DMS153 treated with DMSO at 0.1 percent for 48 hours (cell line): ENCODE measurements at regions not wholly inside any gene's neighbourhood (a gene's known extent, or its start where the extent isn't known, plus 50 kb on each side); places are given as distances from the start of the nearest gene placed in this dataset.
"Not testable (repeated sequence)": the region's sequence is repeated elsewhere in the genome, so short reads cannot be mapped to it uniquely, and the experiment has no call there.

ENCODE experiments used
- DNase-seq: peaks from one replicate; lab custom pipeline; 2025; ENCODE audit not compliant: unreplicated experiment; lab: John Stamatoyannopoulos, UW

DNA sequence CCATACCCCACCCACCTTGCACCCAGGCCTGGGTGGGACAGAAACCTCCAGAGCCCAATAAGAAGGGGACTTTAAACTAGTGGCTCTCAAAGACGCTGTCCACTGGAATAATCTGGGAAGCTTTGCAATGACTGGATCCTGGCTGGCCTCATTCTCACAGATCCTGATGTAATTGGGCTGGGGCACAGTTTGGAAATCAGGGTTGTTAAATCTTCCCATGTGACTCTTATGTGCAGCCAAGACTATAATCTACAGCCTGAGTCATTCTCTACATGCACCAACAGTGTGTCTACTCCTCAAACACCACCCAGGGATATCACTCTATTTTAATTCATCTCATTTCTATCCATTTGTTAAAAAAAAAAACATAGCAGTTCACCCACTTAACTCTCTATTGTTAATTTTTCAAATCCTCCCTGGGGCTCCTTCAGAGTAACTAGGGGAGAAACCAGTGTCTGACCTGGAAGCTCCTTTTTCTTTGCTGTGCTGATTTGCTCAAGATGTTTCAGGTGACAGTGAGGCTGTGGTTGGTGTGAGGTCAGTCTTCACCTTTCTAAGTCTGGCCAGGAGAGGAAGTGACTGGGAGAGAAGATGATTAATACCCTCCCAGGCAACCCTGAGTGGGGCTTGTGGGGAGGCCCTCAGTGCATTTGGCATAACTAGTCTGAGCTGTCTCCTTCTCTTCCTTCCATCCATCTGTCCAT, 211.6 kb upstream of the SFSWAP start:
- DNase-seq, result no peak

DNA sequence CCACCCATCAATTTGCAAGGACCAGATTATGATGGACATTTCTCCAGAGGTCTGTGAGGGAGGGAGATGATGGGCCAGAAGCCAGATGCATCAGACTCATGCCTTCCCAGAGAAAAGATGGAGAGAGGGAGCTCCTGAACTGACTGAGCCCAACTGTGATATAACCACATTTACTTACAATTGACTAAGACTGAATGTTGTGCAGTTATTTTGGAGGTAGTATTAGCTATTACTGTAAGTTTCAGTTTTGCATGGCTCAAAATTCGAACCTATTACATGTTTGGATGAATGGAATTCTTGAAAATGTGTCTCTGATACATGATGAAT, 211.1 kb upstream of the SFSWAP start:
- no peak for DNase-seq

- DNase-seq, result no peak
Measured at GRCh38 chr12:131500564-131500963, 210.3 kb upstream of the SFSWAP start.

DNA sequence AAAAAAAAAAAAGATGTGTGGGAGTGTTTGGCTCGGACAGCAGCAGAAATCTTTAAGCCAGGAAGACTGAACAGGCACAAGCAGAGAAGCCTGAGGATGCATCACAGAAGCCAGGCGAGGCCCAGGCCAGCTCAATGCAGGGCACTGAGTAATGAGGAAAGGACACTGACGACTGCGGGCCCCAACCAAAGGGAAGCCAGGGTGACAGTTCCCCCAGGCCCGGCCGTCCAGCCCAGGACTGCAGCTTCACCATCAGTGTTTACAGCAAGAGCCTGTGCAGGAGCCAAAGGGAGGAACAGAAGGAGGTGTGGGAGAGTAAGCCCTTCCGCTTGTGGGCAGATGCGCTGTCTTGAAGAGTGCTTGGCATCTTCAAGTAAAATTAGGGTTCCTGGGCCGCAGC, 205.3 kb upstream of the SFSWAP start:
- no peak for DNase-seq

DNA sequence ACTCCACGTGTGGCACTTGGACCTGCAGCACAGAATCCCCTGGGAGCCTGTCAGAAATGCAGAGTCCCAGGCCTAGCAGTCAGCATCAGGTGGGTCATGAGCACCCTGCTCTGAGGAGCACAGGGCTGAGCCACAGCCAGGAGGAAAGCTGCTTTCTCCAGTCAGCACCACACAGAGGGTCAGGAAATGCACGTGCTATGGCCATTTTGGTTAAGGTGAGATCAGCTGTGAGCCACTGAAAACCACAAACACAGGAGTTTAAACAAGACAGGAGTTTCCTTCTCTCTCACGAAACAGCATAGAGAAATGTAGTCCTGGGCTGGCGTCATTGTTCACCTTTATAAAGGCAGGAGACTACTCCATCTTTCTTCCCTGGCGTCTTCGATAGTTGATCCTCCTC, 204.5 kb upstream of the SFSWAP start:
- no peak for DNase-seq

GRCh38 chr12:131507094-131507493, 203.8 kb upstream of the SFSWAP start:
- no peak for DNase-seq

DNA sequence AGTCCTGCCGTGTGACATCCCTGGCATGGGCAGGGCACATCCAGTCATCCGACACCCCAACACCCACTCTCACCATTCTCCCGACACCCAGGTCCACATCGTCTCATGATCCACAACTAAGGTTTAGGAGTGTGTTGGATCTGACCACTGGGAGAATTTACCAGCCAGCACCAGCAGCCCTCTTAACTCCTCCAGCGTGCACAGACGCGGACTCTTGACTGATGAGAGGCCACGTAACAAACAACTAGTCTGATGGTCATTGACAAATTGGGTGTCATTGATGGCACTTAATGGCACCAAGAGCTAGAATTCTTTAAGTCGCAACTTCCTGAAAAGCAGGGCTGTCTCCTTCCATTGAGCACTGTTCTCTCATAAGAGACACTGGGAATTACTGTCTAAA, 203.0 kb upstream of the SFSWAP start:
- no peak for DNase-seq

DNA sequence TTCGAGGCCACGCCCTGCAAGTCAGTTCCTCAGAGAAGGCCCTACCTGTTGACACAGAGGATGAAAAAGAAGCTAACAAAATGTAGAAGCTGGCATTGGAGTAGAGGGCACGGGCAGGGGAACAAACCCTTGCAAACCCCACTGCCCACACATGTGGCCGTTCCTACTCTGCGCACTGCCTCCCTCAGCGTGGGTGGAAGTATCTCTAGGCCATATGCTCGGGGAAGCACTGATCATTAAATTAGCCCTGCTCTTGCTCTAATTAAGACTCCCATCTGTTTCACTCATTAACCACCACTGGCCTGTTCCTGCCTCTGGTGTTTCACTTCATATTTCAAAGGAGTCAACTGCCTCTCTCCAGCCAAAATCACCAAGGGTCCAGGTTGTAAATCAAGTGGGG, 201.2 kb upstream of the SFSWAP start:
- DNase-seq, result no peak

DNA sequence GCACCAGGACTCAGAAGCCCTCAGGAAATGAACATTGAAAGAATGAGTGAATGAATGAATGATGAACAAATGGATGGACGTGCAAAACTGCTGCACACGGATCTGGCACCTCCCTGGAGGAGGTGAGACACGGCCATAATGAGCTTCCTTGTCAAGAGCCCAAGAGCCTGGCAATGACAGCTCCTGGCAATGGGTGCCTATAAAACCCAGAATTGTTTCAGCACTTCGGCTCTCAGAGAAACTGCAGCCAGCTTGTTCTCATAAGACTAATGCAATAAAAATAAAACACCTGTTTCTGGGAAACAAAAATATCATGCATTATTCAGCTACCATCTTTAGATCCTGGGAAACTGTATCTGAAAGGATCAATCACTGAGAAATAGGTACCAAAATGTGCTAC, 200.5 kb upstream of the SFSWAP start:
- DNase-seq, result no peak

DNA sequence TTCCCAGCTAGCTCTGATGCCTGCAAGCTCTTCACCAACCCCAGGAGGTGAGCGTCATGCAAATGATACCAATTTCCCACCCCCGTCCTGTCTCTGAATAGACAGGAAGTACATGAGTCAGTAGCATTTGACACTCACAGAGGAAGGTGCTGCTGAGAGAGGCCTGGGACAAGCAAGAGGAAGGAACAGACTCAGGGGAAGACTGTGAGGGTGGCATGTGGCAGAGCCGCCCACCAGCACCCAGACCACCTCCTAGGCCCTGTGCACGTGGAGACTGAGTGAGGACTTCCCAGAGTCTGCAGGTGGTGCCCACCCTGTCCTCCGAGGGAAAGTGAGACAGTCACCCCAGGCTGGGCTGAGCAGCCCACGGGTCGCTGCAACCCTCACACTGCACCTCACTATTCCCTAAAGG, 199.5 kb upstream of the SFSWAP start:
- DNase-seq, result no peak

DNA sequence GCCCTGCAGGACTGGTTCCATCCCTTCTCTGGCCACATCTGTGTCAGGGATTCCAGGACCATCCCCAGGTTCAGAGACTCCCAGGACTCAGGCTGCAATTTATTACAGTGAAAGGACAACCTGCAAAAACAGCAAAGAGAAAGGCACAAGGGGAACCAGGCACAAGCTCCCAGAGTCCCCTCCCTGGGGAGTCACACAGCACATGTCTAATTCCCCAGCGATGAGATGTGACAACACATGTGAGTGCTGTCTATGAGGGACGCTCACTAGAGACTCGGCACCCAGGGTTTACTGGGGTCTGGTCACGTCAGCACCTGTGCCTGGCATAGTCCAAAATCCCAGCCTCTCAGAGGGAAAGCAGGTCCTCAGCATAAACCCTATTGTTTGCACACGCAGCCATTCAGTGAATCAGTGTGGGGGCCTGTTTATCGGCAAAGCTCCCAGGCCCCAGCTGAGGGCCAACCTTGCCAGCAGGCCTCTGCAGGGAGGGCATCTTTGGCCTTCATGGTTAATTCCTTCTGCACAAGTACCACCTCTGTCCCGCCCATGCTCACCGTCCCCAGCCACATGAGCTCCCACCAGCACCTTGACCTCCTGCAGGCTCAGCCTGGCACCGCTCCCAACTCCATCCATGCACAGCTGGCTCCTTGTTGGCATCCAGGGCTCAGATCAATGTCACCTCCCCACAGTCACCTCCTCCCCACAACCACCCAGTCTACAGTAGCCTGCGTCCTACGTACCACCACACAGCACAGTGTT, 198.9 kb upstream of the SFSWAP start:
- no peak for DNase-seq

GRCh38 chr12:131513606-131514005, 197.3 kb upstream of the SFSWAP start:
- DNase-seq, result no peak

- not testable (repeated sequence) for DNase-seq
Measured at GRCh38 chr12:131520553-131520952, 190.3 kb upstream of the SFSWAP start.

DNA sequence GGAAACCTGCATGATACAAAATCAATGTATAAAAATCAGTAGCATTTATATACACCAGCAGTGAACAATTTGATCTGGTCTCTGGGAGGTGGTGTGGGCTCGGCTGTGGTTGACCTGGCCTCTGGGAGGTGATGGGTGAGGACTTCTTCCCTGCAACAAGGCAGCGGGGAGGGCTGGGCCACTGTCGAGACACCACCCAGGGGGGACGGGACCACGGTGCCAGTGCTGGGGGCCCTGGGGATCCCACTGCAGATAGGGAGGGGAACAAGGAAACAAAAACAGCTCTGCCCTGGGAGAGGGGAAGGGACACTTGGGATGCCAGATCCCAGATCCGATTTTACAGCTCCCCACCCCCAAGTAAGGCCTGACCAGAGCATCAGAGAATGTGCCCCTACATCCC, 189.6 kb upstream of the SFSWAP start:
- no peak for DNase-seq

- DNase-seq, result no peak
Measured at GRCh38 chr12:131525795-131526508, 184.9 kb upstream of the SFSWAP start.

GRCh38 chr12:131527092-131527491, 183.8 kb upstream of the SFSWAP start:
- no peak for DNase-seq

GRCh38 chr12:131527736-131528135, 183.2 kb upstream of the SFSWAP start:
- DNase-seq, result no peak

DNA sequence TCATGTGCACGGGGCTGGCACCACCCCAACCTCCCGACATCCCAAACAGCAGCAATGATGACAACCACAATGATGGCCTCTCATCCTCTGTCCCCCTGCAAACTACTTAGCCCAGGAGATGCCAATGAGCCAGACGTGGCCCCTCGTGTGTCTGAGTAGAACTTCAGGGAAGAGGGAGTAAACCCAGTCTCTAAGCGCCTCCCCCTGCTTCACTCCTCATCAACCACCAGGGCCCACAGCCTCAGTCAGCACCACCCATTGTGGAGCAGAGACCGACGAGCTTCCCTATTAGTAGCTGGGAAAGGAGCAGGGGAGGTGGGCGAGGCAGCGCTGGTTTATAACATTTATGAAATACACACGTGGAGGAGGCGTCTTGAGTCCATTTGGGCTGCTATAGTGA, 182.7 kb upstream of the SFSWAP start:
- no peak for DNase-seq

DNA sequence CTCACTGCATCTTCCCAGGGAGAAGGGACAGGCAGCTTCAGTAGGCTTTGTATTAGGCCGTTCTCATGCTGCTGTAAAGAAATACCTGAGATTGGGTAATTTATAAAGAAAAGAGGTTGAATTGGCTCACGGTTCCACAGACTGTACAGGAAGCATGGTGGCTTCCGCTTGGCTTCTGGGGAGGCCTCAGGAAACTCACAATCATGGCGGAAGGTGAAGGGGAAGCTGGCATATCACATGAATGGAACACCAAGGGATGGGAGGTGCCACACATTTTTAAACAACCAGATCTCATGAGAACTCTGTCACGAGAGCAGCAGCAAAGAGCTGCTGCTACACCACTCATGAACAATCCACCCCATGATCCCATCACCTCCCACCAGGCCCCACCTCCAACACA, 182.2 kb upstream of the SFSWAP start:
- DNase-seq, result no peak

GRCh38 chr12:131529196-131530040, 181.5 kb upstream of the SFSWAP start:
- no peak for DNase-seq

GRCh38 chr12:131530041-131530332, 180.9 kb upstream of the SFSWAP start:
- DNase-seq, result no peak

GRCh38 chr12:131530422-131530821, 180.5 kb upstream of the SFSWAP start:
- no peak for DNase-seq
